Activated CD4-positive, alpha-beta memory T cell treated with anti-CD3 and anti-CD28 coated beads, Interleukin-2, amount 10 ng/mL, durations not matched to agents 7 days and 5 days (primary cell): ENCODE measurements at regions not wholly inside any gene's neighbourhood (a gene's known extent, or its start where the extent isn't known, plus 50 kb on each side); places are given as distances from the start of the nearest gene placed in this dataset.

Experiments
- CTCF ChIA-PET: fragments of 350-600 bp; sonication (Branson Sonifier 250); formaldehyde crosslinking; loops from one replicate; lab custom pipeline; 2021; ENCODE audit warnings: antibody characterized with exemption, inconsistent platforms; lab: Charles Lee
- POLR2A ChIA-PET: fragments of 350-600 bp; sonication (Branson Sonifier 250); formaldehyde crosslinking; loops from one replicate; lab custom pipeline; 2021; ENCODE audit warnings: antibody characterized with exemption; lab: Charles Lee
- DNase-seq: peaks from one replicate; pipeline ENCODE4 v3.0.0-alpha.2; 2020
- H3K27ac Mint-ChIP-seq: one replicate; pipeline ENCODE4 v1.8.0; 2021; ENCODE audit warnings: mild to moderate bottlenecking, mixed read lengths
- H3K27me3 Mint-ChIP-seq: one replicate; pipeline ENCODE4 v1.8.0; 2021; ENCODE audit warnings: mixed read lengths
- H3K36me3 Mint-ChIP-seq: one replicate; pipeline ENCODE4 v1.8.0; 2021; ENCODE audit warnings: low read depth, mixed read lengths
- H3K4me1 Mint-ChIP-seq: one replicate; pipeline ENCODE4 v1.8.0; 2021; ENCODE audit warnings: mixed read lengths
- H3K4me3 Mint-ChIP-seq: one replicate; pipeline ENCODE4 v1.8.0; 2021; ENCODE audit warnings: mild to moderate bottlenecking, mixed read lengths
- H3K9me3 Mint-ChIP-seq: one replicate; pipeline ENCODE4 v1.8.0; 2021; ENCODE audit warnings: mixed read lengths

DNA sequence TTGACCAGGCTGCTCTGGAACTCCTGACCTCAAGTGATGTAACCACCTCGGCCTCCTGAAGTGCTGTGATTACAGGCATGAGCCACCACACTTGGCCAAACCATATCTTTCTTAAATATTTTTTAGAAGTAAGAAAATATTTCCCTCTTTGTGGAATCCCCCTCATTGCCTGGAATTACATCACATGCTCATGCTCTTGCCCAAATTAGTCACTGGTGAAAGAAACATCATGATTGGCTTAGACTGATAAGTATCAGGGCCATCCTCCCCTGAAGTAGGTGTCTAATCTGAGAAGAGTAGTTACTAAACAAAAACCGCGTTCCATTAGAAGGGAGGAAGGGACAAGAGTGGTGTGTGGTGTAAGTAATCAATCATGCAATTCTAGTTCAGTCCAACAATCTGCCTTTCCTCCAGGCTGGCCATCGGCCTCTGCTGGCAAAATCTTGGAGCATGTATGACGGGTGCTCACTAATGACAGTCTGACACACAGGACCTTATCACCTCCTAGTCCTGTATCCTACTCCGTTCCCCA is 52.3 kb upstream of the SCG2 start:
- Mint-ChIP-seq H3K27me3 (peaks cover 6% of the 10 kb centered on the region), H3K4me1 (no peaks in the 10 kb centered on the region), H3K4me3 (no peak overlapping the region), H3K36me3 (no peaks in the 10 kb centered on the region), H3K9me3 (no peaks in the 10 kb centered on the region), H3K27ac (no peak overlapping the region)
- ChIA-PET POLR2A (no interaction called here), CTCF (no interaction called here)
- no peak for DNase-seq

DNA sequence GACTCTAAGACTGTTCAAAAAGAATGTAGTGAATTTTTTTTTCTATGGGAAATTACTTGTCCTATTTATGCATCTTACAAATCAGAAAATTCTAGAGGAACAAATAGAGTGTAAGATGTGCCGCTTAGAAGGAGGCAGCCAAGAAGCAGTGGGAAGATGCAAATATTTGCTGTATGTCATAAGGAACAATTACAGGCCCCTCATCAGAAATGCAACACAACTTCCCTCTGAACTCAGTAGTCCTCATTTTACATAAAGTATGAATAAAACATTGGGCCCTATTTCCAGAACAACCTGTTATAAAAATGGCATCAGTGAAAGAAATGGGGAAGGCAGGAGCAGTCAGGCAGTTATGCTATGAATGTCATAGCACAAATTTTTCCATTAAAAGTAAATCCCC is 50.7 kb upstream of the SCG2 start:
- Mint-ChIP-seq H3K4me3 (no peak overlapping the region), H3K4me1 (no peaks in the 10 kb centered on the region), H3K27ac (no peak overlapping the region), H3K27me3 (peaks cover 4% of the 10 kb centered on the region), H3K36me3 (no peaks in the 10 kb centered on the region), H3K9me3 (no peaks in the 10 kb centered on the region)
- CTCF ChIA-PET = no interaction called here
- DNase-seq = no peak
- POLR2A ChIA-PET = no interaction called here

- CTCF ChIA-PET = no interaction called here
Measured at GRCh38 chr2:223652122-223652521, 50.0 kb upstream of the SCG2 start.

More at GRCh38 chr2:223652122-223652521, 50.0 kb upstream of the SCG2 start:
- DNase-seq = no peak
- Mint-ChIP-seq H3K4me3 (no peak overlapping the region), H3K9me3 (no peaks in the 10 kb centered on the region), H3K27ac (no peak overlapping the region), H3K27me3 (peaks cover 4% of the 10 kb centered on the region), H3K4me1 (no peaks in the 10 kb centered on the region), H3K36me3 (no peaks in the 10 kb centered on the region)
- POLR2A ChIA-PET = no interaction called here
